ENCODE measurements at regions not wholly inside any gene's neighbourhood (a gene's known extent, or its start where the extent isn't known, plus 50 kb on each side); places are given as distances from the start of the nearest gene placed in this dataset.

- Histone ChIP-seq H3K36me3 (no peaks in the 10 kb centered on the region), H3K9me3 (replicated peaks) (no peaks in the 10 kb centered on the region), H3K4me1 (replicated peaks) (no peaks in the 10 kb centered on the region), H3K4me3 (no peak overlapping the region), H3K27ac (no peak overlapping the region), H3K27me3 (replicated peaks) (no peaks in the 10 kb centered on the region)
- no peak for DNase-seq (ENCODE audit: low read depth in 1 of 2, low spot score in 2 of 2)
Measured at GRCh38 chr9:18149471-18150011, 324.4 kb upstream of the ADAMTSL1 start.

- Histone ChIP-seq H3K27ac (no peak overlapping the region), H3K4me3 (no peak overlapping the region), H3K4me1 (replicated peaks) (no peaks in the 10 kb centered on the region), H3K9me3 (replicated peaks) (no peaks in the 10 kb centered on the region), H3K27me3 (replicated peaks) (no peaks in the 10 kb centered on the region), H3K36me3 (no peaks in the 10 kb centered on the region)
- no peak for DNase-seq (ENCODE audit: low read depth in 1 of 2, low spot score in 2 of 2)
Measured at GRCh38 chr9:18154661-18155060, 319.3 kb upstream of the ADAMTSL1 start.

- Histone ChIP-seq H3K4me3 (no peak overlapping the region), H3K36me3 (no peaks in the 10 kb centered on the region), H3K4me1 (replicated peaks) (no peaks in the 10 kb centered on the region), H3K9me3 (replicated peaks) (no peaks in the 10 kb centered on the region), H3K27ac (no peak overlapping the region), H3K27me3 (replicated peaks) (no peaks in the 10 kb centered on the region)
- no peak for DNase-seq (ENCODE audit: low read depth in 1 of 2, low spot score in 2 of 2)
Measured at GRCh38 chr9:18159254-18159653, 314.7 kb upstream of the ADAMTSL1 start.

GRCh38 chr9:18163146-18163545, 310.8 kb upstream of the ADAMTSL1 start:
- no peaks in the 10 kb centered on the region for H3K36me3 ChIP-seq
- H3K27me3 ChIP-seq (replicated peaks), result no peaks in the 10 kb centered on the region
- no peak overlapping the region for H3K4me3 ChIP-seq
- no peaks in the 10 kb centered on the region for H3K9me3 ChIP-seq (replicated peaks)
- no peak overlapping the region for H3K27ac ChIP-seq
- no peaks in the 10 kb centered on the region for H3K4me1 ChIP-seq (replicated peaks)
- no peak for DNase-seq (ENCODE audit: low read depth in 1 of 2, low spot score in 2 of 2)

- no peak for DNase-seq (ENCODE audit: low read depth in 1 of 2, low spot score in 2 of 2)
- Histone ChIP-seq H3K4me1 (replicated peaks) (no peaks in the 10 kb centered on the region), H3K27ac (no peak overlapping the region), H3K27me3 (replicated peaks) (no peaks in the 10 kb centered on the region), H3K36me3 (no peaks in the 10 kb centered on the region), H3K4me3 (no peak overlapping the region), H3K9me3 (replicated peaks) (no peaks in the 10 kb centered on the region)
Measured at GRCh38 chr9:18167733-18168132, 306.2 kb upstream of the ADAMTSL1 start.

GRCh38 chr9:18173923-18174322, 300.0 kb upstream of the ADAMTSL1 start:
- H3K36me3 ChIP-seq, result no peaks in the 10 kb centered on the region
- H3K4me3 ChIP-seq, result no peak overlapping the region
- H3K27me3 ChIP-seq (replicated peaks), result no peaks in the 10 kb centered on the region
- no peak for DNase-seq (ENCODE audit: low read depth in 1 of 2, low spot score in 2 of 2)
- H3K9me3 ChIP-seq (replicated peaks), result no peaks in the 10 kb centered on the region
- H3K27ac ChIP-seq, result no peak overlapping the region
- no peaks in the 10 kb centered on the region for H3K4me1 ChIP-seq (replicated peaks)

GRCh38 chr9:18182636-18183035, 291.3 kb upstream of the ADAMTSL1 start:
- no peak for DNase-seq (ENCODE audit: low read depth in 1 of 2, low spot score in 2 of 2)

GRCh38 chr9:18183974-18184373, 290.0 kb upstream of the ADAMTSL1 start:
- no peaks in the 10 kb centered on the region for H3K4me1 ChIP-seq (replicated peaks)
- no peaks in the 10 kb centered on the region for H3K9me3 ChIP-seq (replicated peaks)
- no peak overlapping the region for H3K27ac ChIP-seq
- no peaks in the 10 kb centered on the region for H3K36me3 ChIP-seq
- DNase-seq (ENCODE audit: low read depth in 1 of 2, low spot score in 2 of 2), result no peak
- H3K4me3 ChIP-seq, result no peak overlapping the region
- no peaks in the 10 kb centered on the region for H3K27me3 ChIP-seq (replicated peaks)

More at GRCh38 chr9:18182636-18183035, 291.3 kb upstream of the ADAMTSL1 start:
- H3K4me1 ChIP-seq (replicated peaks), result no peaks in the 10 kb centered on the region
- H3K4me3 ChIP-seq, result no peak overlapping the region
- H3K27ac ChIP-seq, result no peak overlapping the region
- no peaks in the 10 kb centered on the region for H3K9me3 ChIP-seq (replicated peaks)
- no peaks in the 10 kb centered on the region for H3K36me3 ChIP-seq
- H3K27me3 ChIP-seq (replicated peaks), result no peaks in the 10 kb centered on the region

- no peak for DNase-seq (ENCODE audit: low read depth in 1 of 2, low spot score in 2 of 2)
Measured at GRCh38 chr9:18184401-18184800, 289.6 kb upstream of the ADAMTSL1 start.

GRCh38 chr9:18185196-18185595, 288.8 kb upstream of the ADAMTSL1 start:
- no peaks in the 10 kb centered on the region for H3K4me1 ChIP-seq (replicated peaks)
- no peaks in the 10 kb centered on the region for H3K27me3 ChIP-seq (replicated peaks)
- H3K4me3 ChIP-seq, result no peak overlapping the region
- no peak overlapping the region for H3K27ac ChIP-seq
- DNase-seq (ENCODE audit: low read depth in 1 of 2, low spot score in 2 of 2), result no peak
- no peaks in the 10 kb centered on the region for H3K36me3 ChIP-seq
- no peaks in the 10 kb centered on the region for H3K9me3 ChIP-seq (replicated peaks)

More at GRCh38 chr9:18184401-18184800, 289.6 kb upstream of the ADAMTSL1 start:
- Histone ChIP-seq H3K4me3 (no peak overlapping the region), H3K9me3 (replicated peaks) (no peaks in the 10 kb centered on the region), H3K27me3 (replicated peaks) (no peaks in the 10 kb centered on the region), H3K4me1 (replicated peaks) (no peaks in the 10 kb centered on the region), H3K27ac (no peak overlapping the region), H3K36me3 (no peaks in the 10 kb centered on the region)

GRCh38 chr9:18188971-18189370, 285.0 kb upstream of the ADAMTSL1 start:
- H3K36me3 ChIP-seq, result no peaks in the 10 kb centered on the region
- H3K4me1 ChIP-seq (replicated peaks), result no peaks in the 10 kb centered on the region
- H3K9me3 ChIP-seq (replicated peaks), result no peaks in the 10 kb centered on the region
- no peaks in the 10 kb centered on the region for H3K27me3 ChIP-seq (replicated peaks)
- H3K27ac ChIP-seq, result no peak overlapping the region
- no peak for DNase-seq (ENCODE audit: low read depth in 1 of 2, low spot score in 2 of 2)
- H3K4me3 ChIP-seq, result no peak overlapping the region

GRCh38 chr9:18189871-18190670, 283.9 kb upstream of the ADAMTSL1 start:
- Histone ChIP-seq H3K36me3 (no peaks in the 10 kb centered on the region), H3K4me1 (replicated peaks) (no peaks in the 10 kb centered on the region), H3K9me3 (replicated peaks) (no peaks in the 10 kb centered on the region), H3K27me3 (replicated peaks) (no peaks in the 10 kb centered on the region), H3K4me3 (no peak overlapping the region), H3K27ac (no peak overlapping the region)
- no peak for DNase-seq (ENCODE audit: low read depth in 1 of 2, low spot score in 2 of 2)

- no peaks in the 10 kb centered on the region for H3K9me3 ChIP-seq (replicated peaks)
- no peaks in the 10 kb centered on the region for H3K27me3 ChIP-seq (replicated peaks)
- no peaks in the 10 kb centered on the region for H3K4me1 ChIP-seq (replicated peaks)
- DNase-seq (ENCODE audit: low read depth in 1 of 2, low spot score in 2 of 2), result no peak
- H3K4me3 ChIP-seq, result no peak overlapping the region
- H3K36me3 ChIP-seq, result no peaks in the 10 kb centered on the region
- H3K27ac ChIP-seq, result no peak overlapping the region
Measured at GRCh38 chr9:18190671-18191374, 283.1 kb upstream of the ADAMTSL1 start.

- Histone ChIP-seq H3K27me3 (replicated peaks) (no peaks in the 10 kb centered on the region), H3K36me3 (no peaks in the 10 kb centered on the region), H3K27ac (no peak overlapping the region), H3K4me1 (replicated peaks) (no peaks in the 10 kb centered on the region), H3K9me3 (replicated peaks) (no peaks in the 10 kb centered on the region), H3K4me3 (no peak overlapping the region)
- no peak for DNase-seq (ENCODE audit: low read depth in 1 of 2, low spot score in 2 of 2)
Measured at GRCh38 chr9:18194316-18194715, 279.6 kb upstream of the ADAMTSL1 start.
